A673 (cell line): ENCODE measurements at regions not wholly inside any gene's neighbourhood (a gene's known extent, or its start where the extent isn't known, plus 50 kb on each side); places are given as distances from the start of the nearest gene placed in this dataset.

Experiments
- BruUV-seq: library from RNA; stranded (reverse); fragments of 400-500 nt; replicated peaks from 2 replicates; lab custom pipeline; 2021; lab: Mats Ljungman, UMichigan
- CTCF ChIA-PET: fragments of 300-600 bp; sonication (Branson Sonifier 250); formaldehyde crosslinking; loops from one replicate; lab custom pipeline; 2022; ENCODE audit warnings: antibody characterized with exemption; lab: Charles Lee
- POLR2A ChIA-PET: fragments of 300-600 bp; sonication (Branson Sonifier 250); formaldehyde crosslinking; loops from one replicate; lab custom pipeline; 2022; ENCODE audit warnings: antibody characterized with exemption; ENCODE audit not compliant: low non-redundant PET; lab: Charles Lee
- DNase-seq: peaks from one replicate; pipeline ENCODE4 v3.0.0-alpha.2; 2015; ENCODE audit warnings: low spot score
- H3K27ac ChIP-seq: fragments of 200-600 bp; sonication (generic); 2 replicates; pipeline ENCODE4 v1.5.1; 2016; ENCODE audit warnings: mixed run types, low read depth, mild to moderate bottlenecking, mixed read lengths, antibody characterized with exemption, low read length; ENCODE audit not compliant: poor library complexity, severe bottlenecking
- H3K27me3 ChIP-seq: fragments of 200-600 bp; sonication (generic); replicated peaks from 2 replicates; pipeline ENCODE4 v1.6.1; 2017; ENCODE audit warnings: mixed run types, low read depth, mild to moderate bottlenecking, mixed read lengths, antibody characterized with exemption, low read length; ENCODE audit not compliant: insufficient read depth, poor library complexity
- H3K36me3 ChIP-seq: fragments of 200-600 bp; sonication (generic); 2 replicates; pipeline ENCODE4 v1.6.1; 2016; ENCODE audit warnings: mixed run types, mild to moderate bottlenecking, mixed read lengths, antibody characterized with exemption, low read length; ENCODE audit not compliant: insufficient read depth, poor library complexity, severe bottlenecking
- H3K4me1 ChIP-seq: fragments of 200-600 bp; sonication (generic); 2 replicates; pipeline ENCODE4 v1.6.1; 2017; ENCODE audit warnings: mixed run types, mild to moderate bottlenecking, mixed read lengths, antibody characterized with exemption, low read length; ENCODE audit not compliant: insufficient read depth, poor library complexity, severe bottlenecking
- H3K4me3 ChIP-seq: fragments of 200-600 bp; sonication (generic); 2 replicates; pipeline ENCODE4 v1.5.1; 2016; ENCODE audit warnings: low read depth, mixed run types, mild to moderate bottlenecking, mixed read lengths, low read length; ENCODE audit not compliant: poor library complexity, severe bottlenecking
- H3K9me3 ChIP-seq: fragments of 200-600 bp; sonication (generic); 2 replicates; pipeline ENCODE4 v1.6.1; 2016; ENCODE audit warnings: mixed run types, low read depth, mild to moderate bottlenecking, mixed read lengths, antibody characterized with exemption, low read length; ENCODE audit not compliant: poor library complexity, severe bottlenecking
- EZH2 ChIP-seq: fragments of 200-600 bp; sonication (generic); IDR thresholded peaks from 2 replicates; pipeline ENCODE4 v1.6.1; 2017; ENCODE audit warnings: borderline replicate concordance, low read depth, mild to moderate bottlenecking, mixed read lengths, antibody characterized with exemption, low read length; ENCODE audit not compliant: poor library complexity, severe bottlenecking
- intact Hi-C: fragments of 100-400 bp; cut with micrococcal nuclease; formaldehyde crosslinking; loops from one replicate; pipeline ENCODE4 v1.10.0; 2022; ENCODE audit not compliant: unreplicated experiment
- TF ChIP-seq, protein P1 (sequence below): fragments of 300-800, 200-600 bp; sonication (generic); conservative IDR thresholded peaks from 2 replicates; pipeline ENCODE4 v1.5.1; 2017; ENCODE audit warnings: low read depth, mild to moderate bottlenecking, antibody characterized with exemption, low read length, moderate library complexity, mixed read lengths

DNA sequence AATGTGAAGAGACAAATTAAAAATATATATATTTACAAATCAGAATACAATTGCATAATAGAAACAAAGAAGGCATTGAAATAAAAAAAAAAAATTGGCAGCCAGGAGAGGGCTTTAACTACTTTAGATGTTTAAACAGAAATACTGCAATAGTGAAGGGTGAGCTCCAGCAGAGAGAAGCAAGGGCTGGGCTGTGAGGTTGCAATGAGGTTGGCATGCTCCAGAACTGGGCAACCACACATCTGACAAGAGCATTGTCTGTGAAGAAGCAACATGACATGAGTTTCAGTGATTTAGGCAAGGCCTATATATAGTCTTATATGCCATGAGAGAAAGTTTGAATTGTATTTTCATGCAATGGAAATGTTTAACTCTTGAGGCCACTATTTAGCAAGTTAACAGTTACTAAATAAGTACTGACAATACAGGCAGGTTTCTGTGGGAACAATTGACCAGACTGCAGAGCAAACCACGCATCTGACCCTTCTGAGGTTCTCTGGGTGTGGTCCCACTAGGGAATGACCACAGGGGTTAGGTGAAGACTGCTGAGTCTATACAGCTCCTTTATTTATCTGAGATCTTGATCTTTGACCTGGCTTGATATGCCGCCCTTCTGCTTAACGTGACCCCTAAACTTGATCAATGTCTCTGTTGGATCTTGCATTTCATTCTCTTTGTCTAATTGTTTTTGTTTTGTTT lies 354.2 kb upstream of the PIK3C3 start:
- intact Hi-C loops: no loop called here
- BruUV-seq: no TSS peak
- DNase-seq: no peak
- Histone ChIP-seq H3K36me3 (no peaks in the 10 kb centered on the region), H3K9me3 (no peaks in the 10 kb centered on the region), H3K4me1 (no peaks in the 10 kb centered on the region), H3K27ac (no peak overlapping the region), H3K4me3 (no peak overlapping the region), H3K27me3 (no peaks in the 10 kb centered on the region)
- no peak for TF ChIP-seq EZH2
- TF ChIP-seq, protein P1, sequence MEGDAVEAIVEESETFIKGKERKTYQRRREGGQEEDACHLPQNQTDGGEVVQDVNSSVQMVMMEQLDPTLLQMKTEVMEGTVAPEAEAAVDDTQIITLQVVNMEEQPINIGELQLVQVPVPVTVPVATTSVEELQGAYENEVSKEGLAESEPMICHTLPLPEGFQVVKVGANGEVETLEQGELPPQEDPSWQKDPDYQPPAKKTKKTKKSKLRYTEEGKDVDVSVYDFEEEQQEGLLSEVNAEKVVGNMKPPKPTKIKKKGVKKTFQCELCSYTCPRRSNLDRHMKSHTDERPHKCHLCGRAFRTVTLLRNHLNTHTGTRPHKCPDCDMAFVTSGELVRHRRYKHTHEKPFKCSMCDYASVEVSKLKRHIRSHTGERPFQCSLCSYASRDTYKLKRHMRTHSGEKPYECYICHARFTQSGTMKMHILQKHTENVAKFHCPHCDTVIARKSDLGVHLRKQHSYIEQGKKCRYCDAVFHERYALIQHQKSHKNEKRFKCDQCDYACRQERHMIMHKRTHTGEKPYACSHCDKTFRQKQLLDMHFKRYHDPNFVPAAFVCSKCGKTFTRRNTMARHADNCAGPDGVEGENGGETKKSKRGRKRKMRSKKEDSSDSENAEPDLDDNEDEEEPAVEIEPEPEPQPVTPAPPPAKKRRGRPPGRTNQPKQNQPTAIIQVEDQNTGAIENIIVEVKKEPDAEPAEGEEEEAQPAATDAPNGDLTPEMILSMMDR: no peak
- POLR2A ChIA-PET: no interaction called here
- CTCF ChIA-PET: no interaction called here

GRCh38 chr18:41599466-41599865 lies 355.6 kb upstream of the PIK3C3 start:
- no peak for DNase-seq
- ChIA-PET CTCF (no interaction called here), POLR2A (interaction anchor here (0.6 kb wide), 1 partner anchor 8 kb away, joined by 4 read pairs; no protein-coding TSS in a partner anchor)
- intact Hi-C loops: no loop called here
- no peak overlapping the region for H3K27ac ChIP-seq
- TF ChIP-seq, protein P1: no peak
- no peak for TF ChIP-seq EZH2
- BruUV-seq: no TSS peak
- H3K4me3 ChIP-seq: no peak overlapping the region
- no peaks in the 10 kb centered on the region for H3K4me1 ChIP-seq
- H3K36me3 ChIP-seq: no peaks in the 10 kb centered on the region
- no peaks in the 10 kb centered on the region for H3K27me3 ChIP-seq
- H3K9me3 ChIP-seq: no peaks in the 10 kb centered on the region

DNA sequence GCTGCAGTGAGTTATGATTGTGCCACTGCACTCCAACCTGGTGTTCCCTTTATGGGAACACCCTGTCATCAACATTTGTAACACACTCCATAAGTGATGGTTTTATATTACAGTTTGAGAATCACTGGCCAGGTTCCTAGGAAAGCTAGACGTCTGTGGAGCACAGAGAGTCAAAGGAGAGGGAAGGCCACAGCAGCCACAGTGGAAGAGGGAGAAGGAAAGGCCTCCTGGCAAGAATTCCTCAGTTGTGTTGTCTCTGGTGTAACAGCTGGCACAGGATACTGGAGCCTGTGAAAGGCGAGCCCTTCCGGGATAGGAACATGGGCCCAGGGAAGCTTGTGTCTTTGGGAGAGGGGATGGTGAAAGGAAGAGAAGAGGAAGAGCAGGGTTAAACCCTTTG lies 360.5 kb upstream of the PIK3C3 start:
- intact Hi-C loops: no loop called here

More for the DNA sequence above, 360.5 kb upstream of the PIK3C3 start:
- ChIA-PET CTCF (no interaction called here), POLR2A (no interaction called here)
- H3K27me3 ChIP-seq: no peaks in the 10 kb centered on the region
- H3K36me3 ChIP-seq: no peaks in the 10 kb centered on the region
- H3K9me3 ChIP-seq: no peaks in the 10 kb centered on the region
- H3K4me1 ChIP-seq: no peaks in the 10 kb centered on the region
- no peak overlapping the region for H3K4me3 ChIP-seq
- H3K27ac ChIP-seq: no peak overlapping the region
- no peak for DNase-seq
- BruUV-seq: no TSS peak
- TF ChIP-seq EZH2: no peak
- TF ChIP-seq, protein P1: no peak
